Liver (tissue), 8 donors: ENCODE measurements at regions not wholly inside any gene's neighbourhood (a gene's known extent, or its start where the extent isn't known, plus 50 kb on each side); places are given as distances from the start of the nearest gene placed in this dataset.
"Not testable (repeated sequence)": the region's sequence is repeated elsewhere in the genome, so short reads cannot be mapped to it uniquely, and the experiment has no call there.

Experiments used
- DNase-seq: peaks from one replicate; pipeline ENCODE4 v3.0.0-alpha.2; 2017; ENCODE audit warnings: low spot score
- H3K27ac ChIP-seq, 2 donors: one replicate each; pipeline ENCODE4 v1.7.0; 2013; ENCODE audit warnings: inconsistent platforms in 2 of 2, low read length in 2 of 2, control low read depth in 1 of 2, low read depth in 1 of 2, mild to moderate bottlenecking in 1 of 2
- H3K27me3 ChIP-seq, 4 donors: one replicate each; pipeline versions ENCODE4 v1.6.1 to v1.7.0; 2013; ENCODE audit warnings: low read length in 3 of 4, inconsistent platforms in 1 of 4, mild to moderate bottlenecking in 1 of 4, moderate library complexity in 1 of 4; ENCODE audit not compliant: control insufficient read depth in 4 of 4, insufficient read depth in 4 of 4
- H3K36me3 ChIP-seq, 4 donors: one replicate each; pipeline versions ENCODE4 v1.6.1 to v1.7.0; 2013; ENCODE audit warnings: low read length in 3 of 4, mild to moderate bottlenecking in 3 of 4, low read depth in 1 of 4, moderate library complexity in 1 of 4; ENCODE audit not compliant: control insufficient read depth in 4 of 4, insufficient read depth in 3 of 4
- H3K4me1 ChIP-seq, 4 donors: one replicate each; pipeline versions ENCODE4 v1.6.1 to v1.7.0; 2013; ENCODE audit warnings: low read length in 3 of 4, mild to moderate bottlenecking in 3 of 4, moderate library complexity in 1 of 4; ENCODE audit not compliant: control insufficient read depth in 4 of 4, insufficient read depth in 4 of 4
- H3K4me3 ChIP-seq, 3 donors: one replicate each; pipeline versions ENCODE4 v1.6.1 to v1.7.0; 2013; ENCODE audit warnings: low read length in 3 of 3, control low read depth in 1 of 3, low read depth in 1 of 3, mild to moderate bottlenecking in 1 of 3
- H3K9ac ChIP-seq, 2 donors: one replicate each; pipeline ENCODE4 v1.7.0; 2013; ENCODE audit warnings: low read length in 2 of 2, mild to moderate bottlenecking in 2 of 2, moderate library complexity in 2 of 2, control low read depth in 1 of 2, low read depth in 1 of 2
- H3K9me3 ChIP-seq, 4 donors: one replicate each; pipeline versions ENCODE4 v1.6.1 to v1.7.0; 2013; ENCODE audit warnings: low read length in 3 of 4; ENCODE audit not compliant: control insufficient read depth in 4 of 4
- CTCF ChIP-seq: fragments of 150-350 bp; IDR thresholded peaks from 2 replicates; pipeline ENCODE4 v1.5.1; 2017; ENCODE audit warnings: improper control_type of control experiment, low read depth, low read length; ENCODE audit not compliant: missing input control
- FOXA1 ChIP-seq: IDR thresholded peaks from 2 replicates; pipeline ENCODE4 v1.6.1; 2016; ENCODE audit warnings: antibody characterized with exemption
- FOXA2 ChIP-seq: IDR thresholded peaks from 2 replicates; pipeline ENCODE4 v1.6.1; 2016; ENCODE audit warnings: antibody characterized with exemption
- GABPA ChIP-seq, 2 donors: IDR thresholded peaks in 1 of 2; conservative IDR thresholded peaks in 1 of 2; 2 replicates each; pipeline ENCODE4 v1.6.1; 2016; ENCODE audit warnings: antibody characterized with exemption in 2 of 2, mild to moderate bottlenecking in 1 of 2, moderate library complexity in 1 of 2
- HNF4A ChIP-seq, 2 donors: conservative IDR thresholded peaks; 2 replicates each; pipeline ENCODE4 v1.6.1; 2016; ENCODE audit warnings: antibody characterized with exemption in 2 of 2, mild to moderate bottlenecking in 2 of 2
- NR2F2 ChIP-seq: IDR thresholded peaks from 2 replicates; pipeline ENCODE4 v1.6.1; 2016; ENCODE audit warnings: antibody characterized with exemption
- REST ChIP-seq: IDR thresholded peaks from 2 replicates; pipeline ENCODE4 v1.6.1; 2016; ENCODE audit warnings: antibody characterized with exemption, mild to moderate bottlenecking
- RXRA ChIP-seq, 2 donors: IDR thresholded peaks; 2 replicates each; pipeline ENCODE4 v1.6.1; 2017 to 2018; ENCODE audit warnings: antibody characterized with exemption in 2 of 2, mild to moderate bottlenecking in 1 of 2
- SP1 ChIP-seq: IDR thresholded peaks from 2 replicates; pipeline ENCODE4 v1.6.1; 2018; ENCODE audit warnings: antibody characterized with exemption, mild to moderate bottlenecking
- TAF1 ChIP-seq: conservative IDR thresholded peaks from 2 replicates; pipeline ENCODE4 v1.6.1; 2016; ENCODE audit warnings: antibody characterized with exemption, mild to moderate bottlenecking
- YY1 ChIP-seq: IDR thresholded peaks from 2 replicates; pipeline ENCODE4 v1.6.1; 2016; ENCODE audit warnings: antibody characterized with exemption, mild to moderate bottlenecking
- WGBS: extraction: QIAGEN DNeasy Blood & Tissue Kit; methylation state at CpG from one replicate; pipeline ENCODE4 v1.1.7; 2013; 5-methylcytosine and 5-hydroxymethylcytosine counted together
- donor health status: healthy.
- donor health status: healthy.
- donor health status: healthy.
- donor health status: healthy.
- donor health status: healthy.

- TF ChIP-seq REST: no peak
These were observed 84.7 kb downstream of the LARP7 start (continued) for GRCh38 chr4:112721627-112722026.

- DNase-seq: no peak
- no peaks in the 10 kb centered on the region for H3K36me3 ChIP-seq
- H3K9ac ChIP-seq: no peak overlapping the region
- no peak overlapping the region for H3K4me3 ChIP-seq
- WGBS: 93% methylated on average over 1 of the region's 1 CpG
- no peak for TF ChIP-seq REST
- TF ChIP-seq GABPA (IDR thresholded peaks at IDR 0.05 in 1 of 2, conservative IDR thresholded peaks at IDR 0.05 in 1 of 2): no peak
- no peak for TF ChIP-seq FOXA2
- no peak for TF ChIP-seq TAF1
- TF ChIP-seq SP1: no peak
- no peak for TF ChIP-seq HNF4A (conservative IDR thresholded peaks at IDR 0.05)
- TF ChIP-seq RXRA (IDR thresholded peaks at IDR 0.05): no peak
- TF ChIP-seq NR2F2: no peak
- TF ChIP-seq FOXA1: no peak
- no peak for TF ChIP-seq CTCF
- TF ChIP-seq YY1: no peak
- no peak overlapping the region for H3K27ac ChIP-seq
- H3K27me3 ChIP-seq: peaks cover 0 to 4% (median 0%) of the 10 kb centered on the region in 4 donors
- no peaks in the 10 kb centered on the region for H3K4me1 ChIP-seq
- no peaks in the 10 kb centered on the region for H3K9me3 ChIP-seq
These were observed 89.1 kb downstream of the LARP7 start for GRCh38 chr4:112726041-112726440.

GRCh38 chr4:112727728-112728127 is 90.8 kb downstream of the LARP7 start:
- not testable (repeated sequence) for H3K36me3 ChIP-seq, H3K9ac ChIP-seq, H3K27me3 ChIP-seq, H3K4me1 ChIP-seq, H3K4me3 ChIP-seq, H3K27ac ChIP-seq, H3K9me3 ChIP-seq, DNase-seq
- WGBS: 90% methylated on average over 16 of the region's 16 CpGs
